Peyer's patch (tissue), 2 donors: ENCODE measurements at regions not wholly inside any gene's neighbourhood (a gene's known extent, or its start where the extent isn't known, plus 50 kb on each side); places are given as distances from the start of the nearest gene placed in this dataset.

Experiments
- small RNA-seq, 2 donors: library from RNA; depleted of rRNA; stranded (forward); fragments of <200 nt; gene quantifications; one replicate each; pipeline ENCODE3, GENCODE V24; 2016

Small RNA genes lying in the stretch of these regions (small RNA-seq; reads per million reads assigned to genes)
- 0 reads per million in 2 donors for gene RNU6-627P
